HG02852 (cell line): ENCODE measurements at regions not wholly inside any gene's neighbourhood (a gene's known extent, or its start where the extent isn't known, plus 50 kb on each side); places are given as distances from the start of the nearest gene placed in this dataset.

Source experiments
- ATAC-seq: cut with Tn5 transposase; IDR thresholded peaks from one replicate; pipeline ENCODE4 v1.9.1; 2021; ENCODE audit warnings: mild to moderate bottlenecking, moderate library complexity; ENCODE audit not compliant: unreplicated experiment

DNA sequence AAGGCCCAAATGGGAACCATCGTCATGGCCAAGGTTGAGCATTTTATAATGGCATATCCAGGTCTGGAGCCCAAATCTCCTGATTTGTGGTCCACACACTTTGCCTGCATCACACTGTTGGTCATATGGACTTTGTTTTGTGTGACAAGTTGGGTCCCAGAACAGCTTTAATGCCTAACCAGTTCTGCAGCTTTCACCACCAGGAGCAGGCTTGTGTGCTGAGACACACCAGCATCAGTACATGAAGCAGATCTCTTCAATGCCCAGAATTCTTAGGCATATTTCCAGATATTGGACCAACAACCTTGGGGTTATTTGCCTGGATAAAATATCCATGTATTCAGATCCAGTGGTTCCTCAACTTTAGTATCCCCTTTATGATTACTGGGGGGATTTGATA lies 371.3 kb downstream of the FBXW7 start:
- no peak for ATAC-seq

GRCh38 chr4:152162331-152162697 lies 373.6 kb downstream of the FBXW7 start:
- ATAC-seq = no peak

DNA sequence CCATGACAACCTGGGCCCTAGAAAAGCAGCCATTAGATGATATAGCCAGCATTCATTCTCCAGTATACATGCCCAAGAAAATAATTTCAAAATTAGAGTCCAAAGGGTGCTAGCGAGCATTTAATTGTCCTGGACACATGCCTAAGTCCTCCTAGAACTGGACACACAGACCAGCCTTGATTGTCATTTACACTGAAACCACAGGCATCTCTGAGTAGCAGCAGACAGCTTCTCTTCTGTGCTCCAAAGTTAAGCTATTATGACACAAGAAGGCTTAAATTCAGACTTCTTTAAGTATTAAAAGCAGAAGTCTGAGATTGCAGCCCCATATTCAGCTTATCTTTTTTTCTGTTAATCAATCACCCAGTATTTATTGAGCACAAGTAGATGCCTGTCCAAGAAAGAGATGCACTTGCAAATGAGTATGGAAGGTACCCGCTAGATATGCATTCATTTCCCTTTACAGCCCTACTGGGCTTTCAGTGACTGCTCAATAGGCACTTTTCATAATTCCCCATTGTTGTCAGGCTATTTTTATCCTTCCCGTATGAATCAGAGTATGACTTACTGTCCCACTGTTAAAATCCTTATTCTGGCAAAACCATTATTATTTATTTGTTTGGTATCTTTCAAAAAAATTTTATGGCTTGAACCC lies 374.1 kb downstream of the FBXW7 start:
- no peak for ATAC-seq

- ATAC-seq = no peak
Observed at GRCh38 chr4:152160225-152160800, 375.6 kb downstream of the FBXW7 start.

GRCh38 chr4:152159773-152160172 lies 376.1 kb downstream of the FBXW7 start:
- no peak for ATAC-seq

- no peak for ATAC-seq
Observed at GRCh38 chr4:152158225-152158624, 377.7 kb downstream of the FBXW7 start.

- ATAC-seq = no peak
Observed at GRCh38 chr4:152157629-152158028, 378.3 kb downstream of the FBXW7 start.

- ATAC-seq = no peak
Observed at GRCh38 chr4:152156442-152156841, 379.4 kb downstream of the FBXW7 start.

- ATAC-seq = no peak
Observed at GRCh38 chr4:152155070-152155469, 380.8 kb downstream of the FBXW7 start.

- ATAC-seq = no peak
Observed at GRCh38 chr4:152154433-152154832, 381.5 kb downstream of the FBXW7 start.

DNA sequence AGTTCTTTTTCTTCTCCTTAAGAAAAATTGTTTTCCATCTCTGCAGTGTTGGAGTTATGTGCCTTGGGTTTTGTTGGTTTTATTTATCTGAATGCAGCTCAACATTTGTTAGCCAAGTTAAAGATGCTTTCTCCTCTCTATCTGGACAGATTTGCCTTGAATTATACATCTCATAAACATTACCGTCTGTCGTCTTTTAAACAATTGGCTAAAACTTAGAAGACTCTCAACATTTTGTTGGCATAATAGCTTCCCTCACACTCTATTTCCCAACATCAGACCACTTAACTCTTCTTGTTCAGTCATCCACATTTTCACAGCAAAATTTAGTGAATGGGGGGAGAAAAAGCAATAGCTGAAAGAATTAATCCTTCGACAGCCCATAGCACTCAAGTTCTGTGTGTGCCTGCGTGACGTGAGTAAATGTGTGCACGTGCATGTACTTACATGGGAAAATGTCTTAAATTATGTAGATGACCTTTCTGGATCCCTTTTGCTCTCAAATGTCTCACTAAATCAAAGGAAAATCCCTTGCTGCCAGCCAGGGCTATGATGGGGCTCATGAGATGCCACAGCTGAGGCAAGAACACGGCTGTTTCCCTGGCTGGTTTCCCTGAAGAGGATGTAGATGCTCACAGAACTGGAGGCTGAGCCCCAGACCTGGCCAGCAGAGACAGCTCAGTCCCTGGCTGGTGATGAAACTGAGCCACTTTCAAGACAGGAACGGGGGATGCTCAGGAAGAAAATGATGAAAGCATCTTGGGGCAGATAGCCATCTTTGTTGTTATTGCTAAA lies 382.2 kb downstream of the FBXW7 start:
- ATAC-seq = no peak

DNA sequence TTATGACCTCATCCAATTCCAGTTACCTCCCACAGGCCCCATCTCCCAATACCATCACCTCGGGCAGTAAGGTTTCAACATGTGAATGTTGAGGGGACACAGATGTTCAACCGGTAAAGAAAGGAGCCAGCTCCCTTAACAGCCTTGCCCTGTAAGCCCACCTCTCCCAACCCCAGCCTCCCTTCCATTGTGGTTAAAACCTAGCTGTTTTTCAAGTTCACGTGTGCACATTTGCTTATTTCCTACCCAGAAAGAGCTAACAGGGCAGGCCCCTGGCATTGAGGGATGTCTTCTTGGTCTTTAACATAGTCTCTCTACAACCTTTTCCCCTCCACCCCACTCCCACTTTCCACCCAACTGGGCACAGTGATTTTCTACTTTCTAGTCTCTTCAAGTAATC lies 385.7 kb downstream of the FBXW7 start:
- ATAC-seq = no peak

DNA sequence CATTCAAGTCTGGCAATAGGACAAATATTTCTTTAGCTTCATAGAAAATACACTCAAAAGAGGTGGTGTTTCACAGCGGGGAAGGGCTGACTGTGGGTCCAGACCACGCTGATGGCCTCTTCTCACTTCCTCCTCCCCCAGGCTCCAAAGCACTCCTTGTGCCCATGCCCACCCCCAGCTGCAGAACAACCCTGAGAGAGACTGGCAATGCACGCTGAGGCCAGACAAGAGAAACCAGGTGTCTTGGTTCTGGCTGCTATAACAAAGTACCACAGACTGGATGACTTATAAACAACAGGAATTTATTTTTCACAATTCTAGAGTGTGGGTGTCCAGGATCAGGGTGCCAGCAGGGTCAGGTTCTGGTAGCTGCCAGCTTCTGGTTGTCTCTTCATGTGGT lies 386.1 kb downstream of the FBXW7 start:
- no peak for ATAC-seq

- ATAC-seq = no peak
Observed at GRCh38 chr4:152148057-152148456, 387.2 kb upstream of the GATB start.

- no peak for ATAC-seq
Observed at GRCh38 chr4:152146244-152146643, 385.4 kb upstream of the GATB start.

DNA sequence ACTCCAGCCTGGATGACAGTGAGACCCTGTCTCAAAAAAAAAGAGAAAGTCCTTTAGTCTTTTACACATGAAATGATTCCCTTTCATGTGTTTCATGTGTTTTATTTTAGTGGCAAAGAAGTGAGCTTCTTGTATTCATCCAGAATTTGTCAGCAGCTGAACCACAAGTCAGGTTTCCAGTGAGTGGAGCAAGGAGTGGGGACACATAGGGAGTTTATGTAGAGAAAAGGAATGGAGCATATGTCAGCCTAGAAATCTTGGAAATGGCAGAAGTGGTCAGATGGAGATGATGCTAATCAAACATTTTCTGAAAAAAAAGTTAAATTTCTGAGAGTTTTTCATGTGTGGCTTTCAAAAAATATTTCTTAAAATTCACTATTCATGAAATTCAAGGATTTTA lies 383.0 kb upstream of the GATB start:
- ATAC-seq = no peak

- ATAC-seq = no peak
Observed at GRCh38 chr4:152138451-152138850, 377.6 kb upstream of the GATB start.

GRCh38 chr4:152132776-152133175 lies 372.0 kb upstream of the GATB start:
- ATAC-seq = no peak

GRCh38 chr4:152128356-152128755 lies 367.5 kb upstream of the GATB start:
- no peak for ATAC-seq

DNA sequence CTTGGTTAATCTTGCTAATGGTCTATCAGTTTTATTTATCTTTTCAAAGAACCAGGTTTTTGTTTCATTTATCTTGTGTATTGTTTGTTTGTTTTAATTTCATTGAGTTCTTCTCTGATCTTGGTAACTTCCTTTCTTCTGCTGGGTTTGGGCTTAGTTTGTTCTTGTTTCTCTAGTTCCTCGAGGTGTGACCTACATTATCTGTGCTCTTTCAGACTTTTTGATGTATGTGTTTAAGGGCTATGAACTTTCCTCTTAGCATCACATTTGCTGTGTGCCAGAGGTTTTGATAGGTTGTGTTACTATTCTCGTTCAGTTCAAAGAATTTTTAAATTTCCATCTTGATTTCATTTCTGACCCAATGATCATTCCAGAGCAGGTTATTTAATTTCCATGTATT lies 365.4 kb upstream of the GATB start:
- no peak for ATAC-seq

- no peak for ATAC-seq
Observed at GRCh38 chr4:152118819-152119553, 358.2 kb upstream of the GATB start.
